WERI-Rb-1 (cell line): ENCODE measurements at regions not wholly inside any gene's neighbourhood (a gene's known extent, or its start where the extent isn't known, plus 50 kb on each side); places are given as distances from the start of the nearest gene placed in this dataset.

Experiments
- DNase-seq: peaks from one replicate; pipeline ENCODE4 v3.0.0-alpha.2; 2020
- H3K27ac ChIP-seq: fragments of 250-450 bp; sonication (Bioruptor Pico); 2 replicates; pipeline ENCODE4 v1.5.1; 2020; ENCODE audit warnings: mild to moderate bottlenecking, moderate library complexity
- H3K27me3 ChIP-seq: fragments of 250-450 bp; sonication (Bioruptor Pico); 2 replicates; pipeline ENCODE4 v1.5.1; 2021; ENCODE audit warnings: mild to moderate bottlenecking, low read depth, moderate library complexity; ENCODE audit not compliant: insufficient read depth, severe bottlenecking
- H3K36me3 ChIP-seq: fragments of 250-450 bp; sonication (Bioruptor Pico); 2 replicates; pipeline ENCODE4 v1.5.1; 2020; ENCODE audit warnings: mild to moderate bottlenecking, moderate library complexity
- H3K4me3 ChIP-seq: 2 replicates; pipeline ENCODE4 v1.5.1; 2011; ENCODE audit warnings: low read depth, mild to moderate bottlenecking, control low read depth, low read length
- H3K9me3 ChIP-seq: fragments of 250-450 bp; sonication (Bioruptor Pico); 2 replicates; pipeline ENCODE4 v1.5.1; 2021; ENCODE audit warnings: mild to moderate bottlenecking, moderate library complexity; ENCODE audit not compliant: severe bottlenecking
- TF ChIP-seq, protein P1 (sequence below): IDR thresholded peaks from 2 replicates; pipeline ENCODE4 v1.5.1; 2011; ENCODE audit warnings: low read depth, mild to moderate bottlenecking, control low read depth, inconsistent platforms, low read length

DNA sequence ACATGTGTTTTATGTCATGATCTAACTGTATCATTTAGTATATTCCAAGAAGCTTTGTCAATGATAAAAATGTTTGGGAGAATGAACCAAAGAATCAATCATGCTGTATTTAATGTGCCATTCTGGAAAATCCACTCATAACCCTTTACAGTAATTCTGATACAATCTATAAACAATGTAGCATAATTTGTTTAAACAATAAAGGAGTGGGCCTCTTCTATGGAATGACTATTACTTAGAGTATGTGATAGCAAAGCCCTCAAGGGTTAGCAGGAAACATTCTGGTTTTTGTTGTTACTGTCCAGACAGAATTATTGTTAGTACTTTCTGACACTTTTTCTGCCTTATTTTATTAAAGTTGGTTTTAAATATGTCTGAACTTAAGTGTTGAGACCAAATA is 1073.1 kb downstream of the SLITRK5 start:
- no peak for DNase-seq
- no peaks in the 10 kb centered on the region for H3K9me3 ChIP-seq
- H3K4me3 ChIP-seq: no peak overlapping the region
- no peak overlapping the region for H3K27ac ChIP-seq
- H3K36me3 ChIP-seq: no peaks in the 10 kb centered on the region
- H3K27me3 ChIP-seq: no peaks in the 10 kb centered on the region
- TF ChIP-seq, protein P1, sequence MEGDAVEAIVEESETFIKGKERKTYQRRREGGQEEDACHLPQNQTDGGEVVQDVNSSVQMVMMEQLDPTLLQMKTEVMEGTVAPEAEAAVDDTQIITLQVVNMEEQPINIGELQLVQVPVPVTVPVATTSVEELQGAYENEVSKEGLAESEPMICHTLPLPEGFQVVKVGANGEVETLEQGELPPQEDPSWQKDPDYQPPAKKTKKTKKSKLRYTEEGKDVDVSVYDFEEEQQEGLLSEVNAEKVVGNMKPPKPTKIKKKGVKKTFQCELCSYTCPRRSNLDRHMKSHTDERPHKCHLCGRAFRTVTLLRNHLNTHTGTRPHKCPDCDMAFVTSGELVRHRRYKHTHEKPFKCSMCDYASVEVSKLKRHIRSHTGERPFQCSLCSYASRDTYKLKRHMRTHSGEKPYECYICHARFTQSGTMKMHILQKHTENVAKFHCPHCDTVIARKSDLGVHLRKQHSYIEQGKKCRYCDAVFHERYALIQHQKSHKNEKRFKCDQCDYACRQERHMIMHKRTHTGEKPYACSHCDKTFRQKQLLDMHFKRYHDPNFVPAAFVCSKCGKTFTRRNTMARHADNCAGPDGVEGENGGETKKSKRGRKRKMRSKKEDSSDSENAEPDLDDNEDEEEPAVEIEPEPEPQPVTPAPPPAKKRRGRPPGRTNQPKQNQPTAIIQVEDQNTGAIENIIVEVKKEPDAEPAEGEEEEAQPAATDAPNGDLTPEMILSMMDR: no peak

DNA sequence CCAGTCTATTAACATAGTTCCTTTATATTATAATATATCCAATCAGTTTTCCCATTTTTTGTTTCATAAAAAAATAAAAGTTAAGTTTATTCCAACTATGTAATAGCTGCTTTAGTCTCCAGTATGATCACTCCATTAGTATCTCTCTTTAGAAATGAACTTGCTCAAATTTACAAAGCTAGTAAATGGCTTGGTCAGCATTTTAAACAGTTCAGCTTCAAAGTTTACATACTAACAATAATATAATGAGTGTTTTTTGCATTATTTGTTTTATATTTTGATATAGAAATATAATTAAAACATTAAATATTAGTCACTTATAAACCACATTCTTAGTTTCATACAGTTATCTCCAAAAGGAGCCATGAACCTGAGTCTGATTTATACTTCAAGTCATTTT is 1073.8 kb downstream of the SLITRK5 start:
- Histone ChIP-seq H3K27ac (no peak overlapping the region), H3K36me3 (no peaks in the 10 kb centered on the region), H3K4me3 (no peak overlapping the region), H3K27me3 (no peaks in the 10 kb centered on the region), H3K9me3 (no peaks in the 10 kb centered on the region)
- no peak for DNase-seq
- TF ChIP-seq, protein P1: no peak

DNA sequence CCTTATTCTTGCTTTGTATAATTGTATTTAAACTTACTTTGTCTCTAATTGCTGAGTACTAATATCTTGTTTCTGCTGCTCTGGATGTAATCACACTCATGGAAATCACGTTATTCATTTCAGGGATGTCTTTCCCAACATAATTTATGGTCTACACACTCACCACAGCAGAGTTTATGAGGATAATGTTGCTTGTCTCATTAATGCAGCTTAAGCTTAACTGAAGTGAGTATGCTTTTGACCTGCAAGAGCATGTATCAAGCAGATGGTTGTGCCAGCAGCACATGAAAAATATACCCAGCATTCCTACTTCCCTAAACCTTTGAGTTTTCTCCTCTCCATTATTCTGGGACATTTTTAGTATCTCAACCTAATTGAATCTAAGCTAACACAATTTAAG is 1080.9 kb downstream of the SLITRK5 start:
- TF ChIP-seq, protein P1: no peak
- peak; percentile 53 for DNase-seq

DNA sequence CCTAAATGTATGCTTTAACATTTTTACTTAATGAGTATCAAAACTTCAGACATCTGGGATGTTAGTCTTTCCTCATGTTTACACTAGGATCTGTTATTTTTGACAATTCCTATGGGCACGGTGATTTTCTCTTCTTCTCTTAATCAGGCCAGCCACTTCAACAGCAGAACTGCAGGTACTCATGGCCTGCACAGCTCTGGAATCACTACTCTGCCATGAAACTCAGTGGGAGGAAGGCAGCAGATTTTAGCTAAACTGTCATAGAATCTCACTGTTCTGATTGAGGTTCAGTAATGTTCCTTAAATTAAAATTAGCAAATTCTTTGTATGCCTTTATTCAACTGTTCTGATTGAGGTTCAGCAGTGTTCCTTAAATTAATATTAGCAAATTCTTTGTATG is 1083.0 kb downstream of the SLITRK5 start:
- DNase-seq: no peak
- Histone ChIP-seq H3K9me3 (no peaks in the 10 kb centered on the region), H3K27me3 (no peaks in the 10 kb centered on the region), H3K4me3 (no peak overlapping the region), H3K36me3 (no peaks in the 10 kb centered on the region), H3K27ac (no peak overlapping the region)
- TF ChIP-seq, protein P1: no peak

More for the DNA sequence above, 1080.9 kb downstream of the SLITRK5 start:
- Histone ChIP-seq H3K27ac (no peak overlapping the region), H3K4me3 (no peak overlapping the region), H3K9me3 (no peaks in the 10 kb centered on the region), H3K36me3 (no peaks in the 10 kb centered on the region), H3K27me3 (no peaks in the 10 kb centered on the region)

DNA sequence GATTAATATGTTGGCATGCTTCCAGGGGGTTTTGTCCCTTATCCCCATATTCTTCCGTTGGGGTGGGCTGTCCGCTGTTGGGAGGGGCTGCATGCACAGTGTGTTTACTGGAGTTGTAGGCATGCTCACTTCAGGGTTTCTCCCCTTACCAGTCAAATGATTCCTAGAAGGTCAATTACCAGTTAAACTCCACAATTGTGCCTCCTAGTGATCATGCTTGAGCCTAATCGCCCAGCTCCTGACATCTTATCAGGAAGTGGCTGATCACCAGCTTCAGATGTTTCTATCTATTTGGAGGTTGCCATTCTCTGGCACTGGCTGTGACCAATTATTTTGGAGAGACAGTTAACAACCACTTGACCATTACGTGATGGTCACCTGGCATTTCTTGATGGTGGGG is 1090.0 kb downstream of the SLITRK5 start:
- H3K27me3 ChIP-seq: no peaks in the 10 kb centered on the region
- TF ChIP-seq, protein P1: no peak
- H3K9me3 ChIP-seq: no peaks in the 10 kb centered on the region
- no peak overlapping the region for H3K27ac ChIP-seq
- no peak for DNase-seq
- no peak overlapping the region for H3K4me3 ChIP-seq
- no peaks in the 10 kb centered on the region for H3K36me3 ChIP-seq

DNA sequence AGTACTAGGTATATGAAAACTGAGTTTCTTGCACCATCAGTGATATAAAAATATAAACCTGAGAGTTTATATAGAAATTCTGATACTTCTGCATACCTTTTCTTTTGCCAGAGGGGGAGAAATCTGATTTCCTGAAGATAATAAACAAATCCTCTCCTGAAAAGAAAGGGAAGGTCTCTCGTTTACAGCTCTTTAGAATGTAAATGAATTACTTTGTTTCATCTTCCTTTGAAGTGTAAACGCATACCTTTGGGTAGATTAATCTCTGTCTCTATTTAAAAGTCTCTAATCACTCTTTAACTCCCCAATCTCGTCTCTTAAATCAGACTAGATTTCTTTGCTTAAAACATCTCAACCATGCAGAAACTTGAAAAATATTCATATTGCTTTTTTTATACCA is 1092.9 kb downstream of the SLITRK5 start:
- no peak overlapping the region for H3K27ac ChIP-seq
- H3K27me3 ChIP-seq: no peaks in the 10 kb centered on the region
- TF ChIP-seq, protein P1: no peak
- DNase-seq: no peak
- no peaks in the 10 kb centered on the region for H3K36me3 ChIP-seq
- no peaks in the 10 kb centered on the region for H3K9me3 ChIP-seq
- H3K4me3 ChIP-seq: no peak overlapping the region
